SW 1271 (cell line): ENCODE measurements at regions not wholly inside any gene's neighbourhood (a gene's known extent, or its start where the extent isn't known, plus 50 kb on each side); places are given as distances from the start of the nearest gene placed in this dataset.

ENCODE experiments used
- DNase-seq, 2 experiments: peaks; one replicate each; lab custom pipeline; 2025; lab: John Stamatoyannopoulos, UW

DNA sequence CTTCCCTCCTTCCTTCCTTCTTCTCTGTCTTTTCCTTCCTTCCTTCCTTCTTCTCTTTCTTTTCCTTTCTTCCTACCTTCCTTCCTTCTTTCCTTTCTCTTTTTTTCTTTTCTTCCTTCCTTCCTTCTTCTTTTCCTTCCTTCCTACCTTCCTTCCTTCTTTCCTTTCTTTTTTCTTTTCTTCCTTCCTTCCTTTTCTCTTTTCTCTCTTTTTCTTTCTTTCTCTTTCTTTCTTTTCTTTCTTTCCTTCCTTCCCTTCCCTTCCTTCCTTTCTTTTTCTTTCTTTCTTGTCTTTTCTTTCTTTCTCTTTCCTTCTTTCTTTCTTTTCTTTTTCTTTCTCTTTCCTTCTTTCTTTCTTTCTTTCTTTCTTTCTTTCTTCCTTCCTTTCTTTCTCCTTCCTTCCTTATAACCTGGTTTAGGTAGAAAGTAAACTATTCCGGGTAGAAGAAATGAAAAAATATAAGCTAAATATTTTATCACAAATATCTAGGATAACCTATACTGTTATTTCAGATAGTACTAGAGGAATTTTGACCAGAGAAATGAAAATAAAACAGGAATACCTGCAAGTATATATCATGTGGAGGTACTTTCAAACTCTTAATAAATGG is 1741.8 kb upstream of the CDH9 start:
- no peak for DNase-seq

DNA sequence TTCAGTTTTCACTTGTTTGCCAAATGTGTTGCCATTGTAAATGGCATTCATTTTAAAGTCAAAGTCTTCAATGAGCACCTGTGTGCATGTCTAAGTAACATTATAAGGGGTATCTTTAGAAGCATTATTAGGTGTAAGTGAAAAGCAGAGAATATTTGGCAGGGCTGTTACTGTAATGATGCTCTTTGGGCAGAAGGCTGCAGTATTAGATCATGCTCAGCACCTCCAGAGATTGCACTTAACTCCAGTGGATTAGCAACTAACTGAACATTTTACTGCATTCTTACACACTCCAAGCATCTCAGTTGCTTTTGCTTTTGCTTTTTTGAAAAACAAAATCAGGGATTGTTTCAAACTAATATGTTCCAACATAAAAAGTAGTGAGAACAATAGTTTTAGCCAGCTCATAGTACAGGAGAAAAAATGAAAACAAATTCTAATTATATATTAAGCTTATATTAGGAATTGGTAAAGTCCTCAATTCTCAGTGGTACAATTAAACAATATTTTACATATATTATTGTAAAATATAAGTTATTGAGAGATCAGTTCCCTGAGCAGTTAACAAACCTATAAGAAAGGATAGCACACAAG is 1740.9 kb upstream of the CDH9 start:
- peak in 1 of 2 experiments; percentile 18 for DNase-seq

DNA sequence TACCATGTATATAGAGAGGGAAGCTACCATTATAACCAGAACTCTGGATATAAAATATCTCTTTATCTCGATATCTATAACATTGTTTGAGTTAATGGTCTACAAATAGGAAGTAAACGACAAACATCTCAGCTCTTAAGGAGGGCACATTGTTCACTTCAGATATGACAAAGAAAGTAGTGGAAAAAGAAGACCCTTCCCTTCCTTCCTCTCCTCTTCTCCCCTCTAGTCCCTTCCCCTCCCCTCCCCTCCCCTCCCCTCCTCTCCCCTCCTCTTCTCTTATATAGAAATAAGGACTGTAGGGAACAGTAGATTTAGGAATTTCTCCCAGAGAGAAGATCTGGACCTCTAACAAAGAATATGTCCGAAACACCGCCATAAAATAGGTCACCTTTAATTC is 1731.9 kb upstream of the CDH9 start:
- DNase-seq = no peak

DNA sequence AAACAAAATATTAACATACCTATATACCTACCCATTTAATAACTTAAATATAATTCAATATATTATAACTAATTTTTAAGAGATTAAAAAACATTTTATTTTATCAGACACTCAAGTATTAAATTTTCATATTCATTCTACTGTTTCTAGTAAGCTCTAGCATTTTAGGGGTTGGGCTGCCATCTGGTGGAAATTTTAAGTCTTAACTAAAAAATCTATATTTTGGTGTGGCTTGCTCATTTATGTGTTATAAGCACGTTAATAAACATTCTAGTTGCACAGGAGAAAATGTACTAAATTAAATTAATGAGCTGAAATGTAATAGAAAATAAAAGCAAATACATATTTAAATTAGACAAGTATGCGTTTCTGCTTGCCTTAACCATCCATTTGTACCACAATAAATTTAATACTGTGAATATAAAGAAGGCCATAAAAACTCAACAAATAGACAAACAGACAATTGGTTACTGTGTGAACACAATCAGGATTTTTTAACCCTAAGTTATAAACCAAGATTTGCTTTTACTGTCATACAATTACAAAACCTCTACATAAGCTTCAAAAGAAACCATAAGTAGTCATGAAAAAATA is 1728.3 kb upstream of the CDH9 start:
- peak; percentile 2 to 56 for DNase-seq

DNA sequence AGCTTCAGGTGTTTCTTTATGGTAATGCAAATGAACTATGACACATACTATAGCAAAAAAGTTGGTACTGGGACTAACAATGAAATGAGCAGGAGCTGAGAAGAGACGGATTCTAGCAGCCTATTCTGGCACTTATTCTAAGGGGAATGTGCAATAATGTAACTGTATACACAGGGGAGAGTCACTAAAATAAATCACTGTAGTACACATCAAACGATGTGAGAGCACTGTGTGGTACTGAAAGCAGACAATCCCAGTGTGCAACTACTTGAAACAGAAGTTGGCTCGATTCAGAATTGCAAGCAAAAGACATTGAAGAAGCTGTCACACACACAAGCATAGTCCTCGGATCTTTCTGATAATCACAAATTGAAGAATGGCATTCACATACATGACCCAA is 1713.0 kb upstream of the CDH9 start:
- no peak for DNase-seq

DNA sequence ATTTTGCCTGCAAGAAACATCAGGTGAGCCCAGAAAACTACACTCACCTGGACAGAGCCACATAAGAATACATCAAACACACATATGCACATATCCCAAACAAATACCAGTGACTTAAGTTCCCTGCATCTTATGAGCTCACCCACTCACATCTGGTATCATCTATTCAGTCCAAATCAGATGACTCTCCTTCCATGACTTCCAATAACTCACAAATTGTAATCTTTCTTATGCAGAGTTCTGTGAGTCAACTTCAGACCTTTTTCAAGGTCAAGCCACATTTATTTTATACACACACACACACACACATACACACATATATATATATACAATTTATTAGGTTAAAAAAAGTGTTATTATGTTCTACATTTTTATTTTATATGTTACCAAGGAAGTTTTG is 1711.9 kb upstream of the CDH9 start:
- DNase-seq = no peak

DNA sequence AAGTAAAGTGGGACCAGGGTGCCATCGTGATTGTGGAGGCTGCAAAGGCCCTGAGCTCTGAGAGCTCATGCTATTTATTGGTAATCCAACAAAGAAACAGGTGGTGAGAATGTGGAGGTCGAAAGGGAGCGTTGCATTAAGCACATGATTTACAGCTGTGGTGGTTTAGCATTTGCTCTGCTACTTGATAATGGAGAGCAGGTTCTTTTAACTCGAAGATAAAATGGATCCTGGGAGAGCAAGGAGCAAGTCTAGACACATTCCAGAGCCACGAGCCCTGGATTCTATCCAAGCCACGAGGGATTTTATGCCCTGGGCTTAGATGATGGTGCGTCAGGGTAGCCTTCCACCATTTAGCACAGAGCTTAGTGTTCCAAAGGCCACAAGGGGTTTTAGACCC is 1710.1 kb upstream of the CDH9 start:
- no peak for DNase-seq

DNA sequence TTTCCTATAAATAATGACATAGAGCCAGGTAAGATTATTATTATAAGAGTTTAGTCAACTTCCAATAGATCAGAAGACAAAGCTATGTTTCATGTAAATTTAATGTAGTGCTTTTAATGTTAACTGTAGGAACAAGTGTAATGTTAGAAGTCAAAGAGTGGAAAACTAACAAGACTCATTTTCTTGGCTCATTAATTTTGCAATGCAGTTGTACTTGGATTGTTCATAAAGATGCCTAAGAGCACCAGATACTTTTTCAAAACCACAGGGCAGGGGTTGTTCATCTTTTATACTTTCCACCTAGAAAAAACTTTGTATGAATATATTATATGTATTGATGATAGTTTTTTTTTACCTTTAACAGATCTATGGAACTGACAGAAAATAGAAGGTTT is 1705.3 kb upstream of the CDH9 start:
- DNase-seq = no peak

DNA sequence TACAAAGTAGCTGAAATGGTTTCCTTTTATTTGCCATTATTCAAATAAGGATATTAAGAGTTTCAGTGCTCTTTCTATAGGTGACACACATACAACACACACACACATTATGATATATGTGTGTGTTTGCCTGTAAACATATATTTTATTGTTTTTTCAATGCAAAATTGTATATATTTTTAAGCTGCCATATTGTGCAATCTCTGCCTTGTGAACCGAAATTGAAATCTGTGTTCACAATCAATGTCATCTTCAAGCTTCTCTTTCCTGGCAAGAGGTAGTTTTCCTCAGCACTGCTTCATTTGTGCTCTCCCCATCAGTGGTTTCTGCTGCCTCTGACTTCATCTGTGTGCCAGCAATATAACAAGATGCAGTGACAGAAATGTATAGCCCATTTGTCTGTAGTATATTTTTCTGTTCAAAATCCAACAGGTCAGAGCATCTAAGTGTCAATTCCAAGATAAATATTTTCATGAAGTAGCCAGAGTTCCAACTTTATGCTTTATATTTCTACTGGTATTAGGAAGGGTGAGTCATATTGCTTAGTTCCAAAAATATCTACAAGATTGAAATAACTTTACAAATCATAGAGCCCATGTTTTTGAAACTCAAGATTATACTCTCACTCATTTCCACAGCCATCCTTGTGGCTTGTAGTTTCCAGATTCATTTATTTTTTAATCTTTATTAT is 1704.8 kb upstream of the CDH9 start:
- no peak for DNase-seq

DNA sequence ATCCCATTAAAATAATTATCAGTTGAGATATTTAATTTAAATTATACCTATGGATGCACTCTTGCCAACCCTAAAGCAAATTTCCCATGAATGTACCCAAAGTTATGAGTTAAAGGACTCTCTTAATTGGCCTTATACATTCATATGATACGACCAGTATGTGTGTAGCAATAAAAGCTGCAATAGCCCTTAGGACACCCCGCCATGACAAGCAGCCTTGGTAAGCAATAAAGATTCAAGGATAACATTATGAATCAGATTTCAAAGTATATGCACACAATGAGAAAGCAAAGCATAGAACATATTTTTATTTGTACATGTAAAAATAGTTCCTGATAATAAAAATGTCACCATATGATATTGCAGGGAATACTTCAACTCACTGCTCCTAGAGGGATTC is 1699.3 kb upstream of the CDH9 start:
- no peak for DNase-seq

DNA sequence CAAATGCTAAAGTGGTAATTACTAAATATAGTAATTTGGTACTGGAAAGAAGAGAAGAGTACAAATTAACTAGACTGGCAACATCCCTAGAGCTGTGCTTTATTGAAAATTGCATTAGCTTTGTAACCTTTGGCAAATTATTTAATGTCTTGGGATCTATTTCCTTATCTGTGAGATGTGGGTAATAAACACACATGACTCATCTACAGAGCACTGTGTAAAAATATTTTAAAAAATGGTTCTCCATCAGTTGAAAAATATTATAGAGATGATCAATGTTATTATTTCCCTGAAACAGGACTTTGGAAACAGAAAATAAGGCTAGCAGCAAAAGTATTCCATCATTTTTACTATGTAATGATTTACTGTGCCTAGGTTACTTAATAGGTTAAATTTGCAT is 1698.8 kb upstream of the CDH9 start:
- no peak for DNase-seq

DNA sequence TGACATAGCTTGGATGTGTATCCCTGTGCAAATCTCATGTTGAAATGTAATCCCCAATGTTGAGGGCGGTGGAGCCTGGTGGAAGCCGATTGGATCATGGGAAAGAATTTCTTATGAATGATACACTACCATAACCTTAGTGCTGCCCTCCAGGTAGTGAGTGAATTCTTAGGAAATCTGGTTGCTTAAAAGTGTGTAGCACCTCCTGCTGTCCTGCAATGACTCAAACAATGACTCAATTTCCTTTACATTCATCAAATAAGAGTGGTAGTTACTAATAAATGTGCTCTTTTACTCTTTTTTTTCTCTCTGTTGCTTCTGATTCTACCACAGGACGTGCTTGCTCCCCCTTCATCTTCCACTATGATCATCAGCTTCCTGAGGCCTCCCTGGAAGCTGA is 1696.0 kb upstream of the CDH9 start:
- DNase-seq = peak in 1 of 2 experiments; percentile 57

DNA sequence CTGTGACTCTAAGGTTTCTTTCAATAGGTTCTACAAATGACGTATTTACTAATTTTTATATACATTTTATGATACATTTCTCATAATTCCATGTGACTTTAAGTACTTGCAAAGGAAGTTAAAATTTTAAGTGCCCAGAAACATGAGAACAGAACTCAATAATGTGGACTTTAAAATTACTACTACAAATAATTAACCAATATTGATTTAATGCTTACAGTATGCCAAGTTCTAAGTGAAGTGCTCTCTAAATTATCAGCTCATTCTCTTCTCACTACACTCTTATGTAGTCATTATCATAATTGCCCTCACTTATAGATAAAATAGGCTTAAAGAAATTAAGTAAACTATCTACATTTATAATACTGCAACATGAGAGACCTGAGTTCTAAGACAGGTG is 1690.7 kb upstream of the CDH9 start:
- DNase-seq = no peak

DNA sequence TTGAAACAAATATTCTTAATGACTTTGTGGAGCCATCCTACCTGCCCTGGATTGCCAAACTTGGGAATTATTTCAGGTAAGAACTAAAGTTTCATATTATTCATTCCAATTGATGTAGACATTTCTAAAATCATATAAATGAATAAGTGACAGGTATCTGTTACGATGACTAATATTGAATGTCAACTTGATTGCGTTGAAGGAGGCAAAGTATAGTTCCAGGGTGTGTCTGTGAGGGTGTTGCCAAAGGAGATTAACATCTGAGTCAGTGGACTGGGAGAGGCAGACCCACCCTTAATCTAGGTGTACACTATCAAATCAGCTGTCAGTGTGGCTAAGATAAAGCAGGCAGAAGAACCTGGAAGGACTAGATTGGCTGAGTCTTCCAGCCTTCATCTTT is 1688.4 kb upstream of the CDH9 start:
- no peak for DNase-seq

DNA sequence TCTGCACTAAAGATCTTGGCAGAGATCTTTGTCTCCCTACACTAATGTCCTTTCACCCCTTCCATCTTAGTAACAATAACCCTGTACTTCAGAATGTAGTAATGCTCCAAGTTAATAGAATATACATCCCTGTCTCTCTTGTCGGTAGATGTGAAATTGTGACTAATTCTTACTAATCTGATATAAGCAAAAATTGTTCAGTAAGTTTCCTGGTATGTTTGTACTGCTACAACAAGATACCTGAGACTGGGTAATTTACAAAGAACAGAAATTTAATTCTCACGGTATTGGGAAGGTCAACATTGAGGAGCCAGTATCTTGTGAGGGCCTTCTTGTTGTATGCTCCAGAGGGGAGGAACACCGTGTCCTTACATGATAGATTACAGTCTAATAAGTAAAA is 1686.6 kb upstream of the CDH9 start:
- DNase-seq = no peak

DNA sequence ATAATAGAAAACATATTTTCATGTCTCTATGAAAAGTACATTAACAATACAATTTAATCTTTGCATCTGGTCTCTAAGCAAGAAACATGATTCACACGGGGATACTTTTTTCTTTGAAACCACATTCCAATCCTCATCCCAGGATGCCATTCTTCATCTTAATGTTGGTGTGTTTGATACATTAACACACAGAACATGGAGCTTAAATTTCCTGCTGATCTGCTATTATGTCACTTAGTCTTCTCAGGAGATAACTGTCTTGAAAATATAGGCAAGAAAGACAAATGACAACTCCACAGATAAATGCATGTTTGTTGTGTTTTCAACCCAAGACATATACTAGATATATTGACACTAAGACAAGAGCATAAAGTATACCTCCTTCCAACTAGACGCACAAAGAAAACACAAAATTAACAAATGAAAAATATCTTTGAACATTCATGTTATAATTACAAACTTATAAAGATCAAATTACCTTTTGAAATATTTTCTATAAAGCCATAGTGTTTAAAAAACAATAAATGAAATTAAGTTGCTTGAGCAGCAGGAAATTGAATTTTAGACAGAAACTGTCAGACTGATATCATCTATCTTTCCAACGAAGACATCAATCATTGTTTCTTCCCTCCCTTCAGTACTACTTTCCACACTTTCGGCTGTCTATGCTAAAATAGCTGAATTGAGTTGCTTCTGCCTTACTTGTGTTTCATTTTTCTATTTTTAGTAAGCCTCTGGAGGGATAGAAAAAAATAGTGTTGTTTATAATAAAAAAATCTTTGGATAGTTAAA is 1676.7 kb upstream of the CDH9 start:
- DNase-seq = no peak

DNA sequence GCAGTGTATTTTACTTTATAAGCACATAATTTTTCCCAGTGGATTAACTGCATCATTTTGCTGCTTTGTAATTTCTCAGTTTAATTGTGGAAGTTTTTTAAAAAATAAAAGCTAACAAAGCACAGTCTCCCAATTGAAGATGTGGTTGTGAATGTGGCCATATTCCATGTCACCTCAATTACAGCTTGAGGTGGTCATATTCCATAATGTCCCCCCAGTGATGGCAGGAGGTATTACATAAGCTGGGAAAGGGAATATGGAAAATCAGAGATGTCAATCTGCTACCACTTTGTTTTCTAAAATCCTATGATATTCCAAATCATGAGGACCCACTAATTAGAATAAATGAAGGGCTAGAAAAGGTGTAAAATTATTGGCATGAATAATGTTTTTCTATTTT is 1672.0 kb upstream of the CDH9 start:
- no peak for DNase-seq

DNA sequence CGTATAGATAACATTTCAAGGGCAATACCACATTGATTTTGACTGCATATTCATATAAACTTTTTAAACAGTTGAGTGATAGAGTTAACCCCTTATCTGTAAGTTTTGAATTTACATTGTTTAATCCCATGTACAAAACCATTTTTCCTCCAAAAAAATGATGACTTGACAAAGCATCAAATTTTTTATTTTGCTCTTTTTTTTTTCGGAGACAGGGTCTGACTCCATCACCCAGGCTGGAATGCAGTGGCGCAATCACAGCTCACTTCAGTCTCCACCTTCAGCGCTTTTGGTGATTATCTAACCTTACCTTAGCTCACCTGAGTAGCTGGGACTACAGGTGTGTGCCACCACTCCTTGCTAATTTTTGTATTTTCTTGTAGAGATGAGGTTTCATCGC is 1670.1 kb upstream of the CDH9 start:
- DNase-seq = no peak

DNA sequence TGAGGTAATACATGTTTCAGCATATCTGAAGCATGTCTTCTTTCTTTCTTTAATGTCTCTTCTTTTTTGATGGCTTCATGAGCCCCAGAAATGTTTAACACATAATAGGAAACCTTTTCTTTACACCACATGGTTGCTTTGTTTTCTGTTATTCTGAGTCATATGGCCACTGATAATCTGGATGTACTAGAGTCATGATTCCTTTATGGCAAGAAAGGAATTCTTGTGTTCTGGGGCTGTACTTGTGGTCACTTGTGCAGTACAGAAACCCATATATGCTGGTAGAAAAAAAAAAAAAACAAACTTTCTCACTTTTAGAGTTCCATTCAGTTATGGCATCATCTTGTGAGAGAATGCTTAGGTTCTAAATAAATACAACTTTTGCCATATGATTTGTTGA is 1669.3 kb upstream of the CDH9 start:
- no peak for DNase-seq

DNA sequence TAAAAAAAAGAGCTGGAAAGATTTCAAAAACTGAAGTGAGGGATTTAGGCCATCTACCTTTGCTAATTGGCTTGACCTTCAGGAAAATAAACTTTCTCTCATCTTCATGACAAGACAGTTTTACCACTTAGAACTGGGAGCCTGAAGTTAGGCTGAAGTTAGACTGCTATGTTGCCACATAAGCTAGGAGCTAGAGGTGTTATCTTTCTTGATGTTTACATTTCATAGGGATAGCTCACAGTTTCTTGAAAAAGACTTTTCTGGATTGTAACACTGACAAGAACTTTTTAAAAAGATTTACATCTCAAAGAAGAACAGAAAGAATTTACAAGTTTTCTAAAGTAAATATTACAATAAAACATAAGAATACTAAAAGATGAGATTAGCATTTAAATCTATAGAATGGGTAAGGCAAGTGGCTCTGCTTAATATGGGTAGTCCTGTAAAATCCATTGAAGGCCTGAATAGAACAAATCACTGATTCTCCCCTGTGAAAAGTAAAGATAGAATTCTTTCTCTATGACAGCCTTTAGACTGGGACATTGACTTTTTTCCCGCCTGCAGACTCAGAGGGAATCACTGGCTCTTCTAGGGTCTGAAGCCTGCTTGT is 1665.4 kb upstream of the CDH9 start:
- no peak for DNase-seq

DNA sequence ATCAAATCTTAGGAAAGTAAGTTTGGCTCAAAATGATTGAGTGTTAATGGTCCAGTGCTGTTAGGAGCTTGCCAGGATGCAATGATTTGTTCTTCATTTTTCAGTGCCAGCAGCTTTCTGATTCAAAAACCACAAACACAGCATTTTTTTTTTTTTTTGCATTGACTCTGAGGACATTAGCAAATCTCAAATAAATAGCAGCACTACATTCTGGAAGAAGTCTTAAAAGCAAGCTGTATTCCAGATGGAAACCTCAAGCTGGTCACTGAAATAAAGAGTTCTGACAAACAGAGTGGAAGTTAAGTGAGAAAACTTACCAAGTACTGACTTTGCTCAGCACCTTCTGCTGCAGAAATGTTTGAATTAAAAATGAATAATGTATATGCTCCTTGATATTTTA is 1653.1 kb upstream of the CDH9 start:
- DNase-seq = no peak

DNA sequence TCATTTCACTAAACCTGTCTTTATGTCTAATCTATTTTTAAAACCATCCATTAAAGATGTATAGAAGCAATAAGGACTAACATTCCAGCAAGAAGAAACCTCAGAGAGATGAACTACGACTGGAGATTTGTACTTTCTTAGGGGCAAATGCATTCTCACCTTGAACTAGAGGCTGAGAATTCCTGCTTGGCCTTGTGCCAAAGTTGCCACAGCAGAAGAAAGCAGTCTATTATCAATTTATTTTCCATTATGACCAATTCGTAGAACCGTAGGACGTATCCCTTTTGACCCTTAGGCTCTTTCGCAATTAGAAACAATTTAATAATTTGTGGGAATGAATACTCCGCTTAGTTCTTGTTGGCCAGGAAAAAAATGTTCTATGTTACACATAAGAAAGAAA is 1647.4 kb upstream of the CDH9 start:
- DNase-seq = no peak
